GM12891 (cell line): ENCODE measurements at regions not wholly inside any gene's neighbourhood (a gene's known extent, or its start where the extent isn't known, plus 50 kb on each side); places are given as distances from the start of the nearest gene placed in this dataset.

ENCODE experiments used
- POLR2A ChIP-seq: IDR thresholded peaks from 2 replicates; pipeline ENCODE4 v1.6.1; 2011; ENCODE audit warnings: low read depth, low read length, control low read depth
- POLR2AphosphoS5 ChIP-seq: IDR thresholded peaks from 2 replicates; pipeline ENCODE4 v1.6.1; 2011; ENCODE audit warnings: low read depth, low read length, control low read depth
- SPI1 ChIP-seq: IDR thresholded peaks from 2 replicates; pipeline ENCODE4 v1.6.1; 2011; ENCODE audit warnings: low read depth, low read length, control low read depth
- TAF1 ChIP-seq: IDR thresholded peaks from 2 replicates; pipeline ENCODE4 v1.6.1; 2011; ENCODE audit warnings: low read depth, low read length, control low read depth

GRCh38 chr5:17022296-17022695 is 86.2 kb upstream of the MYO10 start:
- TF ChIP-seq POLR2AphosphoS5 (no peak), POLR2A (no peak), TAF1 (no peak), SPI1 (no peak)
